ENCODE measurements at regions not wholly inside any gene's neighbourhood (a gene's known extent, or its start where the extent isn't known, plus 50 kb on each side); places are given as distances from the start of the nearest gene placed in this dataset.
"Not testable (repeated sequence)": the region's sequence is repeated elsewhere in the genome, so short reads cannot be mapped to it uniquely, and the experiment has no call there.

DNA sequence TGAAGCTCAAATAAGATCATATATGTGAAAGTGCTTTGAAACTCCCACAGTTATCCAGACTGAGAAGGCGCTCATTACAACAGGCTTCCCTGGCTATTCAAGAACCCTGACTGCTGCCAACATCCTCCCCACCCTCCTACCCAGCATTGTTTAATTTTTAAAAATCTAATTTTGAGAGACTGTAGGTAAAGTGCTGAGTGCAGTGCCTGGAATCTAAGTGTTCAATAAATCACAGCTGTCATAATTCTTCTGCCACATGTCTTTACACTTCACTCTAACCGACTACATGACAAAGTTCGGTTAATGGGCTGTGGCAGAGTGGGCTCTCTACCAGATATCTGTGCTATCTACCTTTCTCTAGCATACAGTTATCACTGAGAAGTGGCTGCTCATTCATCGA is 255.6 kb upstream of the C9orf72 start:
- H3K9ac ChIP-seq (ENCODE audit: low read length), result no peak overlapping the region
- no peak overlapping the region for H3K27ac ChIP-seq (ENCODE audit: low read depth, low read length, poor library complexity, severe bottlenecking)
- no peaks in the 10 kb centered on the region for H3K9me2 ChIP-seq (ENCODE audit: low read depth, low read length)
- no peaks in the 10 kb centered on the region for H4K20me1 ChIP-seq (ENCODE audit: insufficient read depth, low read length)
- H2AFZ ChIP-seq (ENCODE audit: low read length), result no peak overlapping the region
- no peaks in the 10 kb centered on the region for H3K9me3 ChIP-seq (ENCODE audit: low read length)
- H3K27me3 ChIP-seq (ENCODE audit: insufficient read depth, low read length), result no peaks in the 10 kb centered on the region
- H3F3A ChIP-seq (ENCODE audit: insufficient read depth, low read length), result no peaks in the 10 kb centered on the region
- no peaks in the 10 kb centered on the region for H3K79me2 ChIP-seq (ENCODE audit: insufficient read depth, low read length)
- H3K4me2 ChIP-seq (ENCODE audit: low read length), result no peak overlapping the region
- no peaks in the 10 kb centered on the region for H3K36me3 ChIP-seq (ENCODE audit: insufficient read depth, low read length)
- no peaks in the 10 kb centered on the region for H3K4me1 ChIP-seq (ENCODE audit: insufficient read depth, low read length, severe bottlenecking)
- no peak for TF ChIP-seq EZH2 (IDR thresholded peaks at IDR 0.05; ENCODE audit: borderline replicate concordance, low read length)
- no peak for TF ChIP-seq CTCF (IDR thresholded peaks at IDR 0.05; ENCODE audit: low read length)
- no peak overlapping the region for H3K4me3 ChIP-seq (ENCODE audit: low read depth, low read length, poor library complexity, severe bottlenecking)

- no peak for TF ChIP-seq EZH2 (IDR thresholded peaks at IDR 0.05; ENCODE audit: borderline replicate concordance, low read length)
- TF ChIP-seq CTCF (IDR thresholded peaks at IDR 0.05; ENCODE audit: low read length), result no peak
- no peak overlapping the region for H2AFZ ChIP-seq (ENCODE audit: low read length)
- no peaks in the 10 kb centered on the region for H3K9me2 ChIP-seq (ENCODE audit: low read depth, low read length)
- H3K27ac ChIP-seq (ENCODE audit: low read depth, low read length, poor library complexity, severe bottlenecking), result no peak overlapping the region
- no peaks in the 10 kb centered on the region for H3K79me2 ChIP-seq (ENCODE audit: insufficient read depth, low read length)
- H3K36me3 ChIP-seq (ENCODE audit: insufficient read depth, low read length), result no peaks in the 10 kb centered on the region
- no peaks in the 10 kb centered on the region for H3F3A ChIP-seq (ENCODE audit: insufficient read depth, low read length)
- no peak overlapping the region for H3K9ac ChIP-seq (ENCODE audit: low read length)
- no peaks in the 10 kb centered on the region for H3K9me3 ChIP-seq (ENCODE audit: low read length)
- H3K4me2 ChIP-seq (ENCODE audit: low read length), result no peak overlapping the region
- no peaks in the 10 kb centered on the region for H3K27me3 ChIP-seq (ENCODE audit: insufficient read depth, low read length)
- H3K4me1 ChIP-seq (ENCODE audit: insufficient read depth, low read length, severe bottlenecking), result no peaks in the 10 kb centered on the region
- no peak overlapping the region for H3K4me3 ChIP-seq (ENCODE audit: low read depth, low read length, poor library complexity, severe bottlenecking)
- no peaks in the 10 kb centered on the region for H4K20me1 ChIP-seq (ENCODE audit: insufficient read depth, low read length)
Measured at GRCh38 chr9:27829621-27830020, 256.3 kb upstream of the C9orf72 start.

- H3K27me3 ChIP-seq (ENCODE audit: insufficient read depth, low read length); H3K9ac ChIP-seq (ENCODE audit: low read length); H3K4me2 ChIP-seq (ENCODE audit: low read length); H3K27ac ChIP-seq (ENCODE audit: low read depth, low read length, poor library complexity, severe bottlenecking); H3K4me1 ChIP-seq (ENCODE audit: insufficient read depth, low read length, severe bottlenecking); H2AFZ ChIP-seq (ENCODE audit: low read length); H3K79me2 ChIP-seq (ENCODE audit: insufficient read depth, low read length); H3K4me3 ChIP-seq (ENCODE audit: low read depth, low read length, poor library complexity, severe bottlenecking); H4K20me1 ChIP-seq (ENCODE audit: insufficient read depth, low read length); H3K9me3 ChIP-seq (ENCODE audit: low read length); H3K36me3 ChIP-seq (ENCODE audit: insufficient read depth, low read length); H3F3A ChIP-seq (ENCODE audit: insufficient read depth, low read length); H3K9me2 ChIP-seq (ENCODE audit: low read depth, low read length): not testable (repeated sequence)
Measured at GRCh38 chr9:27832108-27832507, 258.8 kb upstream of the C9orf72 start.

DNA sequence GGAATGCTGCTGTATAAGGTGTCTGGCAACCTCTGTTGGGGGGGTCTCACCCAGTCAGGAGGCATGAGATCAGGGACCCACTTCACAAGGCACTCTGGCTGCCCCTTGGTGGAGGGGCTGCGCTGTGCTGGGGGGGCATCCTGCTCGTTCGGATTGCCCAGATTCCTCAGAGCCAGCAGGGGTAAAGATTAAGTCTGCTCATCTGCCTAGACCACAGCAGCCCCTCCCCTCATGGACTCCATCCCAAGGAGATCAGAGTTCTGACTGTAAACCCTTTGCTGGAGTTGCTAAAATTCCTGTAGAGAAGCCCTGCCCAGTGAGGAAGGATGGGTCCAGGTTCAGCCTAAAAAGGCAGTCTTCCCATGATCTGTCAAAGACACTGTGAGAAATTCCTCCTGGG is 262.0 kb upstream of the C9orf72 start:
- TF ChIP-seq CTCF (IDR thresholded peaks at IDR 0.05; ENCODE audit: low read length), result no peak
- no peak for TF ChIP-seq EZH2 (IDR thresholded peaks at IDR 0.05; ENCODE audit: borderline replicate concordance, low read length)
- Histone ChIP-seq H3K27me3 (ENCODE audit: insufficient read depth, low read length) (no peaks in the 10 kb centered on the region), H4K20me1 (ENCODE audit: insufficient read depth, low read length) (no peaks in the 10 kb centered on the region), H2AFZ (ENCODE audit: low read length) (no peak overlapping the region), H3K4me2 (ENCODE audit: low read length) (no peak overlapping the region), H3K36me3 (ENCODE audit: insufficient read depth, low read length) (no peaks in the 10 kb centered on the region), H3K4me1 (ENCODE audit: insufficient read depth, low read length, severe bottlenecking) (no peaks in the 10 kb centered on the region), H3K79me2 (ENCODE audit: insufficient read depth, low read length) (no peaks in the 10 kb centered on the region), H3K9me2 (ENCODE audit: low read depth, low read length) (no peaks in the 10 kb centered on the region), H3K4me3 (ENCODE audit: low read depth, low read length, poor library complexity, severe bottlenecking) (no peak overlapping the region), H3K27ac (ENCODE audit: low read depth, low read length, poor library complexity, severe bottlenecking) (no peak overlapping the region), H3K9ac (ENCODE audit: low read length) (no peak overlapping the region), H3K9me3 (ENCODE audit: low read length) (no peaks in the 10 kb centered on the region), H3F3A (ENCODE audit: insufficient read depth, low read length) (no peaks in the 10 kb centered on the region)
